Heart left ventricle (tissue), 16 donors: ENCODE measurements at regions not wholly inside any gene's neighbourhood (a gene's known extent, or its start where the extent isn't known, plus 50 kb on each side); places are given as distances from the start of the nearest gene placed in this dataset.

Source experiments
- ATAC-seq, 4 donors: fragments of 200-7000 bp; cut with Tn5 transposase; one replicate each; pipeline ENCODE4 v1.9.1; 2020 to 2022; ENCODE audit warnings: moderate library complexity in 4 of 4, mild to moderate bottlenecking in 3 of 4, moderate number of reproducible peaks in 1 of 4
- DNase-seq, 5 donors: peaks; one replicate each; pipeline ENCODE4 v3.0.0-alpha.2; 2020
- H3K27ac ChIP-seq, 12 donors: fragments of 200-600 bp; sonication (generic) in 4 of 12; one replicate each; pipeline versions ENCODE4 v1.5.0 to v1.8.0; 2016 to 2022; ENCODE audit warnings: mild to moderate bottlenecking in 2 of 12
- H3K27me3 ChIP-seq, 9 donors: fragments of 200-600 bp; sonication (generic) in 2 of 9; one replicate each; pipeline versions ENCODE4 v1.5.1 to v1.8.0; 2016 to 2022; ENCODE audit warnings: mild to moderate bottlenecking in 3 of 9
- H3K36me3 ChIP-seq, 9 donors: fragments of 200-600 bp; sonication (generic) in 2 of 9; one replicate each; pipeline versions ENCODE4 v1.5.0 to v1.8.0; 2018 to 2022; ENCODE audit warnings: mild to moderate bottlenecking in 2 of 9
- H3K4me1 ChIP-seq, 12 donors: fragments of 200-600 bp; sonication (generic) in 4 of 12; one replicate each; pipeline versions ENCODE4 v1.5.0 to v1.8.0; 2016 to 2022; ENCODE audit warnings: mild to moderate bottlenecking in 3 of 12
- H3K4me3 ChIP-seq, 12 donors: fragments of 200-600 bp; sonication (generic) in 4 of 12; one replicate each; pipeline versions ENCODE4 v1.5.0 to v1.8.0; 2017 to 2022; ENCODE audit warnings: mild to moderate bottlenecking in 9 of 12, moderate library complexity in 4 of 12
- H3K9me3 ChIP-seq, 12 donors: fragments of 200-600 bp; sonication (generic) in 4 of 12; one replicate each; pipeline versions ENCODE4 v1.5.0 to v1.8.0; 2016 to 2022; ENCODE audit warnings: mild to moderate bottlenecking in 1 of 12
- POLR2A ChIP-seq, 2 donors: fragments of 450-650 bp; IDR thresholded peaks; one replicate each; pipeline ENCODE4 v1.6.1; 2017; ENCODE audit warnings: antibody characterized with exemption in 2 of 2, mild to moderate bottlenecking in 2 of 2, moderate library complexity in 2 of 2
- WGBS, 4 donors: extraction: QIAGEN DNeasy Blood & Tissue Kit in 2 of 4; methylation state at CpG; one replicate each; pipeline versions ENCODE4 v1.1.5 to v1.1.7; 2013 to 2018; 5-methylcytosine and 5-hydroxymethylcytosine counted together
- intact Hi-C, 10 donors: fragments of 100-400 bp; cut with DNase I; formaldehyde crosslinking; loops; one replicate each; pipeline versions ENCODE4 v1.11.1 to v1.14.2; 2022
- TF ChIP-seq, protein P1 (sequence below), 12 donors: fragments of 200-600 bp; sonication (generic) in 4 of 12; IDR thresholded peaks; one replicate each; pipeline versions ENCODE4 v1.5.0 to v1.8.0; 2018 to 2022; ENCODE audit warnings: antibody characterized with exemption in 12 of 12, mild to moderate bottlenecking in 5 of 12
- donor health status: ischemic (EF 13 %, LVEDD 7.1; RV severe dilation, severe dysfunction).
- donor health status: healthy with polysubstance abuse.
- donor health status: DM: no; HTN: yes; CAD: no.
- donor health status: DM: no; HTN: no; CAD: no.
- donor health status: ischemic (EF 25% LVEDD 6.9; RV normal size, moderate dysfunction).
- donor health status: ischemic (EF 25% LVEDD 5.7; RV mildly dilated, moderate dysfunction).
- donor health status: healthy.
- donor health status: DM: yes; HTN: yes; CAD: no.
- donor health status: ischemic (EF 35%, LVEDD 5.7; RV mildly dilated, moderate dysfunction).
- donor health status: nonischemic (EF 11% LVEDD 7.7; RV severe dilation, severe dysfunction).
- donor health status: DM: yes; HTN: yes; CAD: no.
- donor health status: PGD.
- donor health status: ischemic (EF 29% LVEDD 5.4; RV normal size, mild dysfunction).
- donor health status: nonischemic (EF 23%, LVEDD 6.1; RV moderate dilation, normal function).

DNA sequence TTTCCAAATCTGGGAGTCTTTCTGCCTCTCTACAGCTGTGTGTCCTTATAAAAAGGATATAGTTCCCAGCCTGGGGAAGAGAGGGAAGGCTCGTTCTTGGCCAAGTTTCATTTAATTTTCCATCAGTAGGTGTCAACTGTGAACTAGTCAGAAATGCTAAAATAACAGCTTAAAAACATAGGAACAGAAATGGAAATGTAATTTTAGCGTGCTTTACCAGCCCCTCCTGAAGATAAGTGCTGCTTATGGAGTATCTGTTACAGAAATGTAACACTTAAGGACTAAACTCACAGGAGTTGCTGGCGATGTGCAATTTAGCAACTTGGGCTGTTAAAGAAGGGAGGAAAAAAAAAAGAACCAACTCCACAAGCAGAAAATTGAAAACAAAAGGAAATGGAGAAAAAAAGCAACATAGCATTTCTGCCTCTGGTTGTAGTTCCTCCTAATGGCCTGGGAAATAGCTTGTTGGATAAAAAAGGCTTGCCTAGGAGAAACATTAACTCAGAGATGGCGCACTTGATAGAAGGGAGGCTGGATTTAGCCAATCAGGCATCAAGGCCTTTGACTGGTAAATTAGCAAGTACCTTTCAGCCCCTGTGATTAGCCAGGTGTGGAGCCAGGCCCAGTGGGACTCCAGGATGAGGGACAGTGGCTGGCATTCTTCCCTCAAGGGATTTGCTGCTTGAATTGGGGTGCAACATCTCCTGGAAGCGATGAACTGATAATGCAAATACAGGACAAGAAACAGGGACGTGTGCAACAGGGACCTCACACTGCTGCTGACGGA is 84.3 kb downstream of the RPLP1 start:
- Histone ChIP-seq H3K36me3 (no peaks in the 10 kb centered on the region), H3K27ac (no peak overlapping the region), H3K4me3 (no peak overlapping the region), H3K27me3 (no peaks in the 10 kb centered on the region), H3K9me3 (no peaks in the 10 kb centered on the region), H3K4me1 (peaks cover 0 to 9% (median 0%) of the 10 kb centered on the region in 12 donors)
- ATAC-seq, result no peak
- no peak for DNase-seq
- TF ChIP-seq POLR2A (IDR thresholded peaks at IDR 0.05), result no peak
- TF ChIP-seq, protein P1, sequence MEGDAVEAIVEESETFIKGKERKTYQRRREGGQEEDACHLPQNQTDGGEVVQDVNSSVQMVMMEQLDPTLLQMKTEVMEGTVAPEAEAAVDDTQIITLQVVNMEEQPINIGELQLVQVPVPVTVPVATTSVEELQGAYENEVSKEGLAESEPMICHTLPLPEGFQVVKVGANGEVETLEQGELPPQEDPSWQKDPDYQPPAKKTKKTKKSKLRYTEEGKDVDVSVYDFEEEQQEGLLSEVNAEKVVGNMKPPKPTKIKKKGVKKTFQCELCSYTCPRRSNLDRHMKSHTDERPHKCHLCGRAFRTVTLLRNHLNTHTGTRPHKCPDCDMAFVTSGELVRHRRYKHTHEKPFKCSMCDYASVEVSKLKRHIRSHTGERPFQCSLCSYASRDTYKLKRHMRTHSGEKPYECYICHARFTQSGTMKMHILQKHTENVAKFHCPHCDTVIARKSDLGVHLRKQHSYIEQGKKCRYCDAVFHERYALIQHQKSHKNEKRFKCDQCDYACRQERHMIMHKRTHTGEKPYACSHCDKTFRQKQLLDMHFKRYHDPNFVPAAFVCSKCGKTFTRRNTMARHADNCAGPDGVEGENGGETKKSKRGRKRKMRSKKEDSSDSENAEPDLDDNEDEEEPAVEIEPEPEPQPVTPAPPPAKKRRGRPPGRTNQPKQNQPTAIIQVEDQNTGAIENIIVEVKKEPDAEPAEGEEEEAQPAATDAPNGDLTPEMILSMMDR (IDR thresholded peaks at IDR 0.05), result no peak
- WGBS, 4 donors, result 84 to 88% (median 85%) methylated on average over 7 of the region's 7 CpGs
- intact Hi-C loops, result no loop called here

DNA sequence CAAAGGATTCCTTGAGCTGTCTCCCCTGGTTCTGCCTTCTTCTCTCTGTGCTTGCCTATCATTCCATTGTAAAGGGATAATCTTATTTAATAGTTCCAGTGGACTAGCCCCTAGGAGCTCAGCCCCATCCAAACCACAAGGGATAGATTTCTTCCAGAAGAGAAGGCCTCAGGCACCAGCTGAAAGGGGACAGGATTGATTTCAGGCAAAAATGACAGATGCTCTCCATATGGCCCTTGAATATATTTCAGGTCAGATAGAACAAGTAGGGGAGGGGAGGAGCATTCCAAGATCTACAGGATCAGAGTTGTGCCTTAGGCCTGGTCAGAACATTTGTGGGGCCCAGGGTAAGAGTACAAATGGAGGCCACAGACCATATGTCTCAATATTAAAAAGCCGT is 85.3 kb downstream of the RPLP1 start:
- TF ChIP-seq, protein P1 (IDR thresholded peaks at IDR 0.05), result no peak
- no peak for TF ChIP-seq POLR2A (IDR thresholded peaks at IDR 0.05)
- no peak for DNase-seq
- ATAC-seq, result no peak
- H3K27me3 ChIP-seq, result no peaks in the 10 kb centered on the region
- H3K4me1 ChIP-seq, result peaks cover 0 to 4% (median 0%) of the 10 kb centered on the region in 12 donors
- no peaks in the 10 kb centered on the region for H3K36me3 ChIP-seq
- 98 to 100% (median 99%) methylated on average over 1 of the region's 1 CpG for WGBS, 4 donors
- intact Hi-C loops, result no loop called here
- no peak overlapping the region for H3K4me3 ChIP-seq
- no peaks in the 10 kb centered on the region for H3K9me3 ChIP-seq
- no peak overlapping the region for H3K27ac ChIP-seq

GRCh38 chr15:69538379-69538778 is 85.8 kb downstream of the RPLP1 start:
- Histone ChIP-seq H3K4me1 (peaks cover 0 to 3% (median 0%) of the 10 kb centered on the region in 12 donors), H3K27me3 (no peaks in the 10 kb centered on the region), H3K27ac (no peak overlapping the region), H3K4me3 (no peak overlapping the region), H3K36me3 (no peaks in the 10 kb centered on the region), H3K9me3 (no peaks in the 10 kb centered on the region)
- 87 to 91% (median 89%) methylated on average over 5 of the region's 5 CpGs for WGBS, 4 donors
- intact Hi-C loops, result no loop called here
- no peak for TF ChIP-seq POLR2A (IDR thresholded peaks at IDR 0.05)
- TF ChIP-seq, protein P1 (IDR thresholded peaks at IDR 0.05), result no peak
- ATAC-seq, result peak in 1 of 4 donors; percentile 18
- DNase-seq, result no peak

- TF ChIP-seq POLR2A (IDR thresholded peaks at IDR 0.05), result no peak
- TF ChIP-seq, protein P1 (IDR thresholded peaks at IDR 0.05), result no peak
- ATAC-seq, result no peak
- H3K9me3 ChIP-seq, result no peaks in the 10 kb centered on the region
- H3K27ac ChIP-seq, result no peak overlapping the region
- H3K4me1 ChIP-seq, result no peaks in the 10 kb centered on the region
- H3K27me3 ChIP-seq, result no peaks in the 10 kb centered on the region
- 87 to 95% (median 89%) methylated on average over 11 of the region's 11 CpGs for WGBS, 4 donors
- no peaks in the 10 kb centered on the region for H3K36me3 ChIP-seq
- intact Hi-C loops, result no loop called here
- no peak for DNase-seq
- H3K4me3 ChIP-seq, result no peak overlapping the region
Measured at GRCh38 chr15:69539345-69539744, 86.7 kb downstream of the RPLP1 start.
